HEK293T (cell line): ENCODE measurements at regions not wholly inside any gene's neighbourhood (a gene's known extent, or its start where the extent isn't known, plus 50 kb on each side); places are given as distances from the start of the nearest gene placed in this dataset.

Source experiments
- BHLHE40 ChIP-seq: fragments of 450-650 bp; IDR thresholded peaks from 2 replicates; pipeline ENCODE4 v1.6.1; 2016; ENCODE audit warnings: mild to moderate bottlenecking, moderate library complexity, borderline replicate concordance
- FOXK2 ChIP-seq: fragments of 450-650 bp; IDR thresholded peaks from 2 replicates; pipeline ENCODE4 v1.6.1; 2016; ENCODE audit warnings: mild to moderate bottlenecking
- SP1 ChIP-seq: fragments of 450-650 bp; IDR thresholded peaks from 2 replicates; pipeline ENCODE4 v1.6.1; 2017

GRCh38 chr7:40945788-40946187 lies 757.1 kb downstream of the INHBA start:
- TF ChIP-seq BHLHE40 (no peak), SP1 (no peak), FOXK2 (no peak)
